Loucy (cell line): ENCODE measurements at regions not wholly inside any gene's neighbourhood (a gene's known extent, or its start where the extent isn't known, plus 50 kb on each side); places are given as distances from the start of the nearest gene placed in this dataset.

Source experiments
- H2AFZ ChIP-seq: fragments of 200-600 bp; sonication (generic); 2 replicates; pipeline ENCODE4 v1.6.0; 2016; ENCODE audit warnings: antibody characterized with exemption, mild to moderate bottlenecking, low read length, moderate library complexity
- H3F3A ChIP-seq: fragments of 200-600 bp; 2 replicates; pipeline ENCODE4 v1.6.0; 2016; ENCODE audit warnings: antibody characterized with exemption, low read depth, mild to moderate bottlenecking
- H3K27me3 ChIP-seq: fragments of 200-600 bp; sonication (generic); 2 replicates; pipeline ENCODE4 v1.6.1; 2014; ENCODE audit warnings: low read length, mild to moderate bottlenecking; ENCODE audit not compliant: insufficient read depth, poor library complexity, severe bottlenecking
- H3K36me3 ChIP-seq: fragments of 200-600 bp; sonication (generic); 2 replicates; pipeline ENCODE4 v1.6.1; 2016; ENCODE audit warnings: low read length; ENCODE audit not compliant: insufficient read depth
- H3K4me1 ChIP-seq: fragments of 200-600 bp; sonication (generic); 2 replicates; pipeline ENCODE4 v1.5.1; 2014; ENCODE audit warnings: low read length, mild to moderate bottlenecking; ENCODE audit not compliant: insufficient read depth, poor library complexity, severe bottlenecking
- H3K4me2 ChIP-seq: fragments of 200-600 bp; sonication (generic); 2 replicates; pipeline ENCODE4 v1.6.0; 2014; ENCODE audit warnings: antibody characterized with exemption, low read length, low read depth, mild to moderate bottlenecking; ENCODE audit not compliant: poor library complexity, severe bottlenecking
- H3K4me3 ChIP-seq: fragments of 200-600 bp; sonication (generic); 2 replicates; pipeline ENCODE4 v1.5.1; 2014; ENCODE audit warnings: low read length, mild to moderate bottlenecking, mixed read lengths; ENCODE audit not compliant: poor library complexity, severe bottlenecking
- H3K79me2 ChIP-seq: fragments of 200-600 bp; sonication (generic); 2 replicates; pipeline ENCODE4 v1.6.1; 2014; ENCODE audit warnings: low read length; ENCODE audit not compliant: insufficient read depth
- H3K9ac ChIP-seq: fragments of 200-600 bp; sonication (generic); 2 replicates; pipeline ENCODE4 v1.6.0; 2014; ENCODE audit warnings: mild to moderate bottlenecking, low read depth, low read length, moderate library complexity; ENCODE audit not compliant: poor library complexity, severe bottlenecking
- H3K9me2 ChIP-seq: fragments of 200-600 bp; sonication (generic); replicated peaks from 2 replicates; pipeline ENCODE4 v1.6.1; 2016; ENCODE audit warnings: low read depth, low read length, mixed read lengths
- H3K9me3 ChIP-seq: fragments of 200-600 bp; sonication (generic); 2 replicates; pipeline ENCODE4 v1.6.1; 2014; ENCODE audit warnings: mild to moderate bottlenecking, antibody characterized with exemption, low read length, low read depth; ENCODE audit not compliant: insufficient read depth
- H4K20me1 ChIP-seq: fragments of 200-600 bp; sonication (generic); 2 replicates; pipeline ENCODE4 v1.6.0; 2014; ENCODE audit warnings: antibody characterized with exemption, low read length, mild to moderate bottlenecking; ENCODE audit not compliant: insufficient read depth, poor library complexity, severe bottlenecking
- EZH2phosphoT487 ChIP-seq: fragments of 200-600 bp; IDR thresholded peaks from 2 replicates; pipeline ENCODE4 v1.6.1; 2018; ENCODE audit warnings: antibody characterized with exemption, mild to moderate bottlenecking, moderate library complexity, borderline replicate concordance
- TF ChIP-seq, protein P1 (sequence below): fragments of 200-600 bp; sonication (generic); conservative IDR thresholded peaks from 2 replicates; pipeline ENCODE4 v1.5.1; 2014; ENCODE audit warnings: mild to moderate bottlenecking, antibody characterized with exemption, low read length

- no peaks in the 10 kb centered on the region for H3K27me3 ChIP-seq
- H3K4me1 ChIP-seq, result no peaks in the 10 kb centered on the region
- H3K4me2 ChIP-seq, result no peak overlapping the region
- H4K20me1 ChIP-seq, result no peaks in the 10 kb centered on the region
- no peaks in the 10 kb centered on the region for H3K36me3 ChIP-seq
- H3F3A ChIP-seq, result no peaks in the 10 kb centered on the region
- H3K4me3 ChIP-seq, result no peak overlapping the region
- H3K9me3 ChIP-seq, result no peaks in the 10 kb centered on the region
- no peaks in the 10 kb centered on the region for H3K9me2 ChIP-seq
- H3K9ac ChIP-seq, result no peak overlapping the region
- no peak overlapping the region for H2AFZ ChIP-seq
- TF ChIP-seq, protein P1, sequence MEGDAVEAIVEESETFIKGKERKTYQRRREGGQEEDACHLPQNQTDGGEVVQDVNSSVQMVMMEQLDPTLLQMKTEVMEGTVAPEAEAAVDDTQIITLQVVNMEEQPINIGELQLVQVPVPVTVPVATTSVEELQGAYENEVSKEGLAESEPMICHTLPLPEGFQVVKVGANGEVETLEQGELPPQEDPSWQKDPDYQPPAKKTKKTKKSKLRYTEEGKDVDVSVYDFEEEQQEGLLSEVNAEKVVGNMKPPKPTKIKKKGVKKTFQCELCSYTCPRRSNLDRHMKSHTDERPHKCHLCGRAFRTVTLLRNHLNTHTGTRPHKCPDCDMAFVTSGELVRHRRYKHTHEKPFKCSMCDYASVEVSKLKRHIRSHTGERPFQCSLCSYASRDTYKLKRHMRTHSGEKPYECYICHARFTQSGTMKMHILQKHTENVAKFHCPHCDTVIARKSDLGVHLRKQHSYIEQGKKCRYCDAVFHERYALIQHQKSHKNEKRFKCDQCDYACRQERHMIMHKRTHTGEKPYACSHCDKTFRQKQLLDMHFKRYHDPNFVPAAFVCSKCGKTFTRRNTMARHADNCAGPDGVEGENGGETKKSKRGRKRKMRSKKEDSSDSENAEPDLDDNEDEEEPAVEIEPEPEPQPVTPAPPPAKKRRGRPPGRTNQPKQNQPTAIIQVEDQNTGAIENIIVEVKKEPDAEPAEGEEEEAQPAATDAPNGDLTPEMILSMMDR, result no peak
- TF ChIP-seq EZH2phosphoT487, result no peak
- no peaks in the 10 kb centered on the region for H3K79me2 ChIP-seq
Observed at GRCh38 chr10:4006051-4006450, 221.0 kb upstream of the KLF6 start.

- Histone ChIP-seq H3K9ac (no peak overlapping the region), H3K36me3 (no peaks in the 10 kb centered on the region), H3F3A (no peaks in the 10 kb centered on the region), H3K4me1 (no peaks in the 10 kb centered on the region), H3K4me2 (no peak overlapping the region), H3K9me2 (no peaks in the 10 kb centered on the region), H3K27me3 (no peaks in the 10 kb centered on the region), H4K20me1 (no peaks in the 10 kb centered on the region), H3K4me3 (no peak overlapping the region), H3K9me3 (no peaks in the 10 kb centered on the region), H3K79me2 (no peaks in the 10 kb centered on the region), H2AFZ (no peak overlapping the region)
- TF ChIP-seq, protein P1, result no peak
- no peak for TF ChIP-seq EZH2phosphoT487
Observed at GRCh38 chr10:4004990-4005389, 220.0 kb upstream of the KLF6 start.

- H3K4me2 ChIP-seq, result no peak overlapping the region
- H3K4me3 ChIP-seq, result no peak overlapping the region
Observed at GRCh38 chr10:4004144-4004543, 219.1 kb upstream of the KLF6 start.

More at GRCh38 chr10:4004144-4004543, 219.1 kb upstream of the KLF6 start:
- no peak for TF ChIP-seq EZH2phosphoT487
- TF ChIP-seq, protein P1, result no peak
- no peaks in the 10 kb centered on the region for H3K9me2 ChIP-seq
- H2AFZ ChIP-seq, result no peak overlapping the region
- H3F3A ChIP-seq, result no peaks in the 10 kb centered on the region
- H3K9ac ChIP-seq, result no peak overlapping the region
- H3K4me1 ChIP-seq, result no peaks in the 10 kb centered on the region
- H4K20me1 ChIP-seq, result no peaks in the 10 kb centered on the region
- H3K27me3 ChIP-seq, result no peaks in the 10 kb centered on the region
- H3K36me3 ChIP-seq, result no peaks in the 10 kb centered on the region
- no peaks in the 10 kb centered on the region for H3K9me3 ChIP-seq
- H3K79me2 ChIP-seq, result no peaks in the 10 kb centered on the region
